ENCODE measurements at regions not wholly inside any gene's neighbourhood (a gene's known extent, or its start where the extent isn't known, plus 50 kb on each side); places are given as distances from the start of the nearest gene placed in this dataset.

DNA sequence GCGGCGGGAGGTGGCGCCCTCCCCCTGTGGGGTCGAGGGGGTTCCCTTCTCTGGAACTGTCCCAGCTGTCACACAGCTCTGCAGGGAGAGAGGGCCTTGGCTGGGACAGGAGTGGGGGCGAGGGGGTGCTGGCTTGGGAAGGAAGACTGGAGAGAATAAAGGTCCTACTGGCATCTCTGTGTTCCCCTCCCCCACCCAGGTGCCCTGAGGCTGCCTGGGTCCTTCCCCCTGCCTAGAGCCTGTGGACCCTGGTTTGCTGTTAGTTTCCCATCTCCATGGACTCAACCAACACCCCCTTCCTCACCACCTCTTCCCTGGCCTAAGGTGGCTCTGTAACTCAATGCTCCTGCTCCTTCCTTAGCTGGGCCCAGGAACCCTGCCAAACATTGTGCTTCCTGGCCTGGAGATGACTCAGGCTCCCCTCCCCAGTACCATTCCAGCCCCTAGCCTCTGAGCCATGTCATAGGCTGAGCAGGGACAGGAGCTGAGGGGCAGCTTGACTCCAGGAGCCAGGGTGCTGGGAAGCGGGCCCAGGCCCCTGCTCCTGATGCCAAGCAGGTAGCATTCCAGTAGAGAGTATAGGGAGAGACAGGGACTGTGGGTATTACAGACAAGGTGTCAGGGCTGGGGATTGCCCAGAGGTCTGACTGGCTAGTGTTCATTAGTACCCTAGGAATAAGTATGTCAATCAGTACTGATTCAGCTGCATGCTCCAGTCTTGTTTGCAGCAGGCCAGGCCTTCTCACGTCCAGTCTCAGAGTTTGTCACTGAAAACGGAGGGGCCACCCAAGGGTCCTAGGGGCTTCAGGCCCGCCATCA is 100.7 kb downstream of the EFNB1 start:
- no peak overlapping the region for H3K4me3 ChIP-seq (ENCODE audit: low read depth in 1 of 3, low read length in 3 of 3)
- no peak for TF ChIP-seq JUND (IDR thresholded peaks at IDR 0.05)
- TF ChIP-seq FOXA1 (IDR thresholded peaks at IDR 0.05): no peak
- TF ChIP-seq TAF1 (conservative IDR thresholded peaks at IDR 0.05): no peak
- TF ChIP-seq, protein P1, sequence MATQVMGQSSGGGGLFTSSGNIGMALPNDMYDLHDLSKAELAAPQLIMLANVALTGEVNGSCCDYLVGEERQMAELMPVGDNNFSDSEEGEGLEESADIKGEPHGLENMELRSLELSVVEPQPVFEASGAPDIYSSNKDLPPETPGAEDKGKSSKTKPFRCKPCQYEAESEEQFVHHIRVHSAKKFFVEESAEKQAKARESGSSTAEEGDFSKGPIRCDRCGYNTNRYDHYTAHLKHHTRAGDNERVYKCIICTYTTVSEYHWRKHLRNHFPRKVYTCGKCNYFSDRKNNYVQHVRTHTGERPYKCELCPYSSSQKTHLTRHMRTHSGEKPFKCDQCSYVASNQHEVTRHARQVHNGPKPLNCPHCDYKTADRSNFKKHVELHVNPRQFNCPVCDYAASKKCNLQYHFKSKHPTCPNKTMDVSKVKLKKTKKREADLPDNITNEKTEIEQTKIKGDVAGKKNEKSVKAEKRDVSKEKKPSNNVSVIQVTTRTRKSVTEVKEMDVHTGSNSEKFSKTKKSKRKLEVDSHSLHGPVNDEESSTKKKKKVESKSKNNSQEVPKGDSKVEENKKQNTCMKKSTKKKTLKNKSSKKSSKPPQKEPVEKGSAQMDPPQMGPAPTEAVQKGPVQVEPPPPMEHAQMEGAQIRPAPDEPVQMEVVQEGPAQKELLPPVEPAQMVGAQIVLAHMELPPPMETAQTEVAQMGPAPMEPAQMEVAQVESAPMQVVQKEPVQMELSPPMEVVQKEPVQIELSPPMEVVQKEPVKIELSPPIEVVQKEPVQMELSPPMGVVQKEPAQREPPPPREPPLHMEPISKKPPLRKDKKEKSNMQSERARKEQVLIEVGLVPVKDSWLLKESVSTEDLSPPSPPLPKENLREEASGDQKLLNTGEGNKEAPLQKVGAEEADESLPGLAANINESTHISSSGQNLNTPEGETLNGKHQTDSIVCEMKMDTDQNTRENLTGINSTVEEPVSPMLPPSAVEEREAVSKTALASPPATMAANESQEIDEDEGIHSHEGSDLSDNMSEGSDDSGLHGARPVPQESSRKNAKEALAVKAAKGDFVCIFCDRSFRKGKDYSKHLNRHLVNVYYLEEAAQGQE (IDR thresholded peaks at IDR 0.05): no peak
- TF ChIP-seq, protein P2, sequence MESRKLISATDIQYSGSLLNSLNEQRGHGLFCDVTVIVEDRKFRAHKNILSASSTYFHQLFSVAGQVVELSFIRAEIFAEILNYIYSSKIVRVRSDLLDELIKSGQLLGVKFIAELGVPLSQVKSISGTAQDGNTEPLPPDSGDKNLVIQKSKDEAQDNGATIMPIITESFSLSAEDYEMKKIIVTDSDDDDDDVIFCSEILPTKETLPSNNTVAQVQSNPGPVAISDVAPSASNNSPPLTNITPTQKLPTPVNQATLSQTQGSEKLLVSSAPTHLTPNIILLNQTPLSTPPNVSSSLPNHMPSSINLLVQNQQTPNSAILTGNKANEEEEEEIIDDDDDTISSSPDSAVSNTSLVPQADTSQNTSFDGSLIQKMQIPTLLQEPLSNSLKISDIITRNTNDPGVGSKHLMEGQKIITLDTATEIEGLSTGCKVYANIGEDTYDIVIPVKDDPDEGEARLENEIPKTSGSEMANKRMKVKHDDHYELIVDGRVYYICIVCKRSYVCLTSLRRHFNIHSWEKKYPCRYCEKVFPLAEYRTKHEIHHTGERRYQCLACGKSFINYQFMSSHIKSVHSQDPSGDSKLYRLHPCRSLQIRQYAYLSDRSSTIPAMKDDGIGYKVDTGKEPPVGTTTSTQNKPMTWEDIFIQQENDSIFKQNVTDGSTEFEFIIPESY (IDR thresholded peaks at IDR 0.05): no peak
- TF ChIP-seq, protein P3, sequence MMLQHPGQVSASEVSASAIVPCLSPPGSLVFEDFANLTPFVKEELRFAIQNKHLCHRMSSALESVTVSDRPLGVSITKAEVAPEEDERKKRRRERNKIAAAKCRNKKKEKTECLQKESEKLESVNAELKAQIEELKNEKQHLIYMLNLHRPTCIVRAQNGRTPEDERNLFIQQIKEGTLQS (IDR thresholded peaks at IDR 0.05): no peak
- TF ChIP-seq HNF4A (conservative IDR thresholded peaks at IDR 0.05): no peak
- no peak for TF ChIP-seq GABPA (IDR thresholded peaks at IDR 0.05 in 1 of 2, conservative IDR thresholded peaks at IDR 0.05 in 1 of 2)
- TF ChIP-seq NR2F2 (IDR thresholded peaks at IDR 0.05): no peak
- TF ChIP-seq, protein P4, sequence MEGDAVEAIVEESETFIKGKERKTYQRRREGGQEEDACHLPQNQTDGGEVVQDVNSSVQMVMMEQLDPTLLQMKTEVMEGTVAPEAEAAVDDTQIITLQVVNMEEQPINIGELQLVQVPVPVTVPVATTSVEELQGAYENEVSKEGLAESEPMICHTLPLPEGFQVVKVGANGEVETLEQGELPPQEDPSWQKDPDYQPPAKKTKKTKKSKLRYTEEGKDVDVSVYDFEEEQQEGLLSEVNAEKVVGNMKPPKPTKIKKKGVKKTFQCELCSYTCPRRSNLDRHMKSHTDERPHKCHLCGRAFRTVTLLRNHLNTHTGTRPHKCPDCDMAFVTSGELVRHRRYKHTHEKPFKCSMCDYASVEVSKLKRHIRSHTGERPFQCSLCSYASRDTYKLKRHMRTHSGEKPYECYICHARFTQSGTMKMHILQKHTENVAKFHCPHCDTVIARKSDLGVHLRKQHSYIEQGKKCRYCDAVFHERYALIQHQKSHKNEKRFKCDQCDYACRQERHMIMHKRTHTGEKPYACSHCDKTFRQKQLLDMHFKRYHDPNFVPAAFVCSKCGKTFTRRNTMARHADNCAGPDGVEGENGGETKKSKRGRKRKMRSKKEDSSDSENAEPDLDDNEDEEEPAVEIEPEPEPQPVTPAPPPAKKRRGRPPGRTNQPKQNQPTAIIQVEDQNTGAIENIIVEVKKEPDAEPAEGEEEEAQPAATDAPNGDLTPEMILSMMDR (IDR thresholded peaks at IDR 0.05; ENCODE audit: low read depth, low read length, missing input control): no peak
- TF ChIP-seq YY1 (IDR thresholded peaks at IDR 0.05): no peak
- TF ChIP-seq, protein P5, sequence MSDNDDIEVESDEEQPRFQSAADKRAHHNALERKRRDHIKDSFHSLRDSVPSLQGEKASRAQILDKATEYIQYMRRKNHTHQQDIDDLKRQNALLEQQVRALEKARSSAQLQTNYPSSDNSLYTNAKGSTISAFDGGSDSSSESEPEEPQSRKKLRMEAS (IDR thresholded peaks at IDR 0.05): no peak
- TF ChIP-seq FOXA2 (IDR thresholded peaks at IDR 0.05): no peak
- no peak for TF ChIP-seq HNF4G (IDR thresholded peaks at IDR 0.05)
- no peak for TF ChIP-seq RXRA (IDR thresholded peaks at IDR 0.05)
- TF ChIP-seq RAD21 (IDR thresholded peaks at IDR 0.05): no peak
- TF ChIP-seq SP1 (IDR thresholded peaks at IDR 0.05): no peak
- H3K9me3 ChIP-seq (ENCODE audit: control insufficient read depth in 4 of 4, low read length in 3 of 4): no peaks in the 10 kb centered on the region
- no peak overlapping the region for H3K9ac ChIP-seq (ENCODE audit: low read depth in 1 of 2, low read length in 2 of 2)
- H3K4me1 ChIP-seq (ENCODE audit: control insufficient read depth in 4 of 4, insufficient read depth in 4 of 4, low read length in 3 of 4): no peaks in the 10 kb centered on the region
- WGBS: 79% methylated on average over 9 of the region's 9 CpGs
- H3K27ac ChIP-seq (ENCODE audit: low read depth in 1 of 2, low read length in 2 of 2): no peak overlapping the region
- no peak for DNase-seq (ENCODE audit: low spot score)
- H3K36me3 ChIP-seq (ENCODE audit: control insufficient read depth in 4 of 4, insufficient read depth in 3 of 4, low read depth in 1 of 4, low read length in 3 of 4): no peaks in the 10 kb centered on the region
- H3K27me3 ChIP-seq (ENCODE audit: control insufficient read depth in 4 of 4, insufficient read depth in 4 of 4, low read length in 3 of 4): no peaks in the 10 kb centered on the region

Data from liver (tissue), 8 donors.